Spleen (tissue), 7 donors: ENCODE measurements at regions not wholly inside any gene's neighbourhood (a gene's known extent, or its start where the extent isn't known, plus 50 kb on each side); places are given as distances from the start of the nearest gene placed in this dataset.

ENCODE experiments used
- CTCF ChIP-seq, 11 experiments: fragments of 200-600 bp in 7 of 11; fragments of 450-650 bp in 4 of 11; sonication (generic) in 4 of 11; IDR thresholded peaks in 8 of 11; conservative IDR thresholded peaks in 3 of 11; 1 replicate in 7 of 11; 2 replicates in 4 of 11; pipeline versions ENCODE4 v1.4.0 to v1.8.0; 2016 to 2021; ENCODE audit warnings: antibody characterized with exemption in 11 of 11, inconsistent platforms in 4 of 11, mild to moderate bottlenecking in 1 of 11
- POLR2A ChIP-seq, 3 donors: fragments of 450-650 bp; IDR thresholded peaks; one replicate each; pipeline ENCODE4 v1.5.1; 2017; ENCODE audit warnings: antibody characterized with exemption in 3 of 3, mild to moderate bottlenecking in 1 of 3
- POLR2AphosphoS5 ChIP-seq, 3 donors: sonication (generic); formaldehyde crosslinking; IDR thresholded peaks; one replicate each; pipeline ENCODE4 v1.5.1; 2017; ENCODE audit warnings: antibody characterized with exemption in 3 of 3
- donor health status: DM: no; HTN: no; CAD: no; lungs with moderate emphysema.
- donor health status: DM: no; HTN: no; CAD: no.
- donor health status: DM: no; HTN: no; CAD: no.

- TF ChIP-seq POLR2A (IDR thresholded peaks at IDR 0.05) (no peak), CTCF (IDR thresholded peaks at IDR 0.05 in 8 of 11, conservative IDR thresholded peaks at IDR 0.05 in 3 of 11) (no peak), POLR2AphosphoS5 (IDR thresholded peaks at IDR 0.05) (no peak)
Observed at GRCh38 chr3:192993411-192993810, 75.8 kb upstream of the MB21D2 start.
